ENCODE measurements at regions not wholly inside any gene's neighbourhood (a gene's known extent, or its start where the extent isn't known, plus 50 kb on each side); places are given as distances from the start of the nearest gene placed in this dataset.

- no peak overlapping the region for H3K4me3 ChIP-seq
- intact Hi-C loops (cut with DNase I): no loop called here
- DNase-seq (no peak), ATAC-seq (no peak)
- H3K9me3 ChIP-seq: no peaks in the 10 kb centered on the region
- no peak overlapping the region for H3K27ac ChIP-seq
- no peaks in the 10 kb centered on the region for H3K36me3 ChIP-seq
- no peaks in the 10 kb centered on the region for H3K27me3 ChIP-seq
- H3K4me1 ChIP-seq: no peaks in the 10 kb centered on the region
- no peak for TF ChIP-seq CTCF (IDR thresholded peaks at IDR 0.05)
- TF ChIP-seq POLR2A (IDR thresholded peaks at IDR 0.05): no peak
- WGBS (ENCODE audit: insufficient coverage, low coverage, low lambda C conversion rate, missing lambda C conversion rate): 66% methylated on average over 12 of the region's 20 CpGs
Measured at GRCh38 chr10:2949948-2950354, 117.4 kb upstream of the PFKP start.

GRCh38 chr10:2949221-2949947 lies 118.0 kb upstream of the PFKP start:
- intact Hi-C loops (cut with DNase I): no loop called here
- Histone ChIP-seq H3K36me3 (no peaks in the 10 kb centered on the region), H3K9me3 (no peaks in the 10 kb centered on the region), H3K27me3 (no peaks in the 10 kb centered on the region), H3K4me1 (no peaks in the 10 kb centered on the region), H3K27ac (no peak overlapping the region), H3K4me3 (no peak overlapping the region)
- 64% methylated on average over 8 of the region's 12 CpGs for WGBS (ENCODE audit: insufficient coverage, low coverage, low lambda C conversion rate, missing lambda C conversion rate)
- TF ChIP-seq CTCF (IDR thresholded peaks at IDR 0.05) (no peak), POLR2A (IDR thresholded peaks at IDR 0.05) (no peak)
- ATAC-seq (no peak), DNase-seq (no peak)

GRCh38 chr10:2948127-2948854 lies 119.1 kb upstream of the PFKP start:
- no peaks in the 10 kb centered on the region for H3K9me3 ChIP-seq
- intact Hi-C loops (cut with DNase I): no loop called here
- H3K4me1 ChIP-seq: no peaks in the 10 kb centered on the region
- DNase-seq (no peak), ATAC-seq (no peak)
- H3K4me3 ChIP-seq: no peak overlapping the region
- TF ChIP-seq CTCF (IDR thresholded peaks at IDR 0.05): no peak
- H3K27me3 ChIP-seq: no peaks in the 10 kb centered on the region
- no peak overlapping the region for H3K27ac ChIP-seq
- no peaks in the 10 kb centered on the region for H3K36me3 ChIP-seq
- 38% methylated on average over 1 of the region's 1 CpG for WGBS (ENCODE audit: insufficient coverage, low coverage, low lambda C conversion rate, missing lambda C conversion rate)

GRCh38 chr10:2944788-2945187 lies 122.6 kb upstream of the PFKP start:
- H3K9me3 ChIP-seq: no peaks in the 10 kb centered on the region
- H3K4me1 ChIP-seq: no peaks in the 10 kb centered on the region
- intact Hi-C loops (cut with DNase I): no loop called here
- ATAC-seq (no peak), DNase-seq (no peak)
- H3K27ac ChIP-seq: no peak overlapping the region
- WGBS (ENCODE audit: insufficient coverage, low coverage, low lambda C conversion rate, missing lambda C conversion rate): 69% methylated on average over 5 of the region's 5 CpGs
- H3K27me3 ChIP-seq: no peaks in the 10 kb centered on the region
- no peaks in the 10 kb centered on the region for H3K36me3 ChIP-seq
- no peak overlapping the region for H3K4me3 ChIP-seq
- TF ChIP-seq POLR2A (IDR thresholded peaks at IDR 0.05): no peak
- no peak for TF ChIP-seq CTCF (IDR thresholded peaks at IDR 0.05)

All from right lobe of liver (tissue), 6 donors.